ENCODE measurements at regions not wholly inside any gene's neighbourhood (a gene's known extent, or its start where the extent isn't known, plus 50 kb on each side); places are given as distances from the start of the nearest gene placed in this dataset.

DNA sequence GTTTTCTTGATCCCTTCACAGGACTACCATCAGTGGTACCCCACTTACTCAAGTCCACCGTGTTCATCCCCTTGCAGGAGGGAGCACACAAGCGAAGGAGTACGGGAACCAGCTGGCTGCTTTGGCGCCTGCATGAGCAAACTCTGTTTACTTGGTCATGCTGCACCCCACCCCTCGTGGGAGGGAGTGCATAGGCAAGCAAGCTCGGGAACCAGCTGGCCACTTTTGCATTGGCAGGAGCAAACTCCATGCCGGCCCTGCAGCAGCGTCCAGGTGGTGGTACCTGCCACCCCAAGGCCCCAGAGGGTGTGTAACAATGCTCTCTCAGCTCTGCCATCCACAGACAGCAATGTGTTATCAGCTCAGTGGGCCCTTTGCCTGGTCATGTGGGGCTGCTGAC is 737.8 kb downstream of the FAM181B start:
- Mint-ChIP-seq H3K9me3 (no peaks in the 10 kb centered on the region), H3K4me1 (ENCODE audit: low read depth) (no peaks in the 10 kb centered on the region), H3K4me3 (no peak overlapping the region), H3K27me3 (no peaks in the 10 kb centered on the region), H3K27ac (no peak overlapping the region), H3K36me3 (ENCODE audit: low read depth) (no peaks in the 10 kb centered on the region)
- ChIA-PET CTCF (no interaction called here), POLR2A (no interaction called here)
- ATAC-seq: no peak
- TF ChIP-seq, protein P1, sequence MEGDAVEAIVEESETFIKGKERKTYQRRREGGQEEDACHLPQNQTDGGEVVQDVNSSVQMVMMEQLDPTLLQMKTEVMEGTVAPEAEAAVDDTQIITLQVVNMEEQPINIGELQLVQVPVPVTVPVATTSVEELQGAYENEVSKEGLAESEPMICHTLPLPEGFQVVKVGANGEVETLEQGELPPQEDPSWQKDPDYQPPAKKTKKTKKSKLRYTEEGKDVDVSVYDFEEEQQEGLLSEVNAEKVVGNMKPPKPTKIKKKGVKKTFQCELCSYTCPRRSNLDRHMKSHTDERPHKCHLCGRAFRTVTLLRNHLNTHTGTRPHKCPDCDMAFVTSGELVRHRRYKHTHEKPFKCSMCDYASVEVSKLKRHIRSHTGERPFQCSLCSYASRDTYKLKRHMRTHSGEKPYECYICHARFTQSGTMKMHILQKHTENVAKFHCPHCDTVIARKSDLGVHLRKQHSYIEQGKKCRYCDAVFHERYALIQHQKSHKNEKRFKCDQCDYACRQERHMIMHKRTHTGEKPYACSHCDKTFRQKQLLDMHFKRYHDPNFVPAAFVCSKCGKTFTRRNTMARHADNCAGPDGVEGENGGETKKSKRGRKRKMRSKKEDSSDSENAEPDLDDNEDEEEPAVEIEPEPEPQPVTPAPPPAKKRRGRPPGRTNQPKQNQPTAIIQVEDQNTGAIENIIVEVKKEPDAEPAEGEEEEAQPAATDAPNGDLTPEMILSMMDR (IDR thresholded peaks at IDR 0.05): no peak
- no peak for DNase-seq
- intact Hi-C loops (cut with micrococcal nuclease): no loop called here

DNA sequence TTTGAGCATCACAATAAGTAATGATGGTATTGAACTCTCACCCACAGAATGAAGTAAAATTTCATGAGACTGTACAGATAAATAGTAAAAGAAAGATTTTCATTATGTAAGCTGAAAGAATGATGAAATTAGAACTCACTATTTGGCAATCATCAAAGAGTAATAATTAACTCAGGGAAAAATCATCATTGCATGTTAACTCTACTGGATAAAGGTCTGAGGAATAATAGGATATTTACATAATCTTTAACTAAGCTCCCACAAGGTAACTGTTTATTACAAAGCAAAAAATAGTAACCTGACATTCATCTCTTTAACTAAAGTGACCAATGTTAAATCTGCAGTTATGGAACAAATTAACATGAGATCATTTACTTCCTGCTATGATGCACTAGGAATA is 739.9 kb downstream of the FAM181B start:
- no peak for DNase-seq
- no peaks in the 10 kb centered on the region for H3K9me3 Mint-ChIP-seq
- H3K4me3 Mint-ChIP-seq: no peak overlapping the region
- no peak for ATAC-seq
- H3K36me3 Mint-ChIP-seq (ENCODE audit: low read depth): no peaks in the 10 kb centered on the region
- H3K4me1 Mint-ChIP-seq (ENCODE audit: low read depth): no peaks in the 10 kb centered on the region
- no peaks in the 10 kb centered on the region for H3K27me3 Mint-ChIP-seq
- TF ChIP-seq, protein P1 (IDR thresholded peaks at IDR 0.05): no peak
- ChIA-PET CTCF (no interaction called here), POLR2A (no interaction called here)
- H3K27ac Mint-ChIP-seq: no peak overlapping the region
- intact Hi-C loops (cut with micrococcal nuclease): no loop called here

DNA sequence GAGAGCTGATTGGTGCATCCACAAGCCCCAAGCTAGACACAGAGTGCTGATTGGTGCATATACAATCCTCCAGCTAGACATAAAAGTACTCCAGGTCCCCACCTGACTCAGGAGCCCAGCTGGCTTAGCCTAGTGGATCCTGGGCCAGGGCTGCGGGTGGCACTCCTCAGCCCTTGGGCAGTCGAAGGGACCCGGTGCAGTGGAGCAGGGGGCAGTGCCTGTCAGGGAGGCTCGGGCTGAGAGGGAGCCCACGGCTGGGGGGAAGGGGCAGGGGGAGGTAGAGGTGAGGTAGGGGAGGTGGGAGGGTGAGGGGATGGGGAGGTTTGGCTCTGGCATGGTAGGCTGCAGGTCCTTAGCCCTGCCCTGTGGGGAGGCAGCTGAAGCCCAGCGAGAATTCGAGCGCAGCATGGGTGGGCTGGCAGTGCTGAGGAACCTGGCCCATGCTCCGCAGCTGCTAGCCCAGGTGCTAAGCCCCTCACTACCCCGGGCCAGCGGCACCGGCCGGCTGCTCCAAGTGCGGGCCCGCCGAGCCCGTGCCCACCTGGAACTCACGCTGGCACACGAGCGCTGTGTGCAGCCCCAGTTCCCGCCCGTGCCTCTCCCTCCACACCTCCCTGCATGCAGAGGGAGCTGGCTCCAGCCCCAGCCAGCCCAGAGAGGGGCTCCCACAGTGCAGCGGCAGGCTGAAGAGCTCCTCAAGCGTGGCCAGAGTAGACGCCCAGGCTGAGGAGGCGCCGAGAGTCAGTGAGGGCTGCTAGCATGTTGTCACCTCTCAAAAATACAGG is 742.8 kb downstream of the FAM181B start:
- TF ChIP-seq, protein P1 (IDR thresholded peaks at IDR 0.05): no peak
- no peak overlapping the region for H3K27ac Mint-ChIP-seq

DNA sequence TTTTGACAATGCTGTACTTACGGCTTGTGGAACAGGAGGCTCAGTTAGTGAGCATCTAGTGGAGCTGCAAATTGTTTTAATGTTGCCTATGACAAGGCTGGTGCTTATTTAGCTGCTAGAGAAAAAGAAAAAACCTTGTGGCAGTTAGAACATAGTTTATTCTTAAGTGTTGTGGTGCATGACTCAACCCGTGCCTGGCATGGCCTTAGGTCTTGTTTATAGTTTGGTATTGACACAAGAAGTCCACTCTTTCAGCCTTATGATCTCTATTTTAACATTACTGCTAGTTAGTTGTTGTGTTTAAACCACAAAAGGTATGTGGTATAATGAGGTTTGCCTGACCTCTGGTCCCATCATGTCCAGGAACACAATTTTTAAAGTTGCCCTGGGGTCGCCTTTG is 744.6 kb downstream of the FAM181B start:
- Mint-ChIP-seq H3K9me3 (peaks cover 7% of the 10 kb centered on the region), H3K36me3 (ENCODE audit: low read depth) (peaks cover 4% of the 10 kb centered on the region), H3K27ac (no peak overlapping the region), H3K4me3 (no peak overlapping the region), H3K4me1 (ENCODE audit: low read depth) (no peaks in the 10 kb centered on the region), H3K27me3 (no peaks in the 10 kb centered on the region)
- no peak for DNase-seq
- TF ChIP-seq, protein P1 (IDR thresholded peaks at IDR 0.05): no peak
- no peak for ATAC-seq
- CTCF ChIA-PET: no interaction called here
- POLR2A ChIA-PET: no interaction called here
- intact Hi-C loops (cut with micrococcal nuclease): no loop called here

More for the DNA sequence above, 742.8 kb downstream of the FAM181B start:
- no peak overlapping the region for H3K4me3 Mint-ChIP-seq
- POLR2A ChIA-PET: no interaction called here
- H3K27me3 Mint-ChIP-seq: no peaks in the 10 kb centered on the region
- intact Hi-C loops (cut with micrococcal nuclease): no loop called here
- no peaks in the 10 kb centered on the region for H3K4me1 Mint-ChIP-seq (ENCODE audit: low read depth)
- H3K9me3 Mint-ChIP-seq: no peaks in the 10 kb centered on the region
- ATAC-seq (no peak), DNase-seq (no peak)
- CTCF ChIA-PET: no interaction called here
- H3K36me3 Mint-ChIP-seq (ENCODE audit: low read depth): no peaks in the 10 kb centered on the region

DNA sequence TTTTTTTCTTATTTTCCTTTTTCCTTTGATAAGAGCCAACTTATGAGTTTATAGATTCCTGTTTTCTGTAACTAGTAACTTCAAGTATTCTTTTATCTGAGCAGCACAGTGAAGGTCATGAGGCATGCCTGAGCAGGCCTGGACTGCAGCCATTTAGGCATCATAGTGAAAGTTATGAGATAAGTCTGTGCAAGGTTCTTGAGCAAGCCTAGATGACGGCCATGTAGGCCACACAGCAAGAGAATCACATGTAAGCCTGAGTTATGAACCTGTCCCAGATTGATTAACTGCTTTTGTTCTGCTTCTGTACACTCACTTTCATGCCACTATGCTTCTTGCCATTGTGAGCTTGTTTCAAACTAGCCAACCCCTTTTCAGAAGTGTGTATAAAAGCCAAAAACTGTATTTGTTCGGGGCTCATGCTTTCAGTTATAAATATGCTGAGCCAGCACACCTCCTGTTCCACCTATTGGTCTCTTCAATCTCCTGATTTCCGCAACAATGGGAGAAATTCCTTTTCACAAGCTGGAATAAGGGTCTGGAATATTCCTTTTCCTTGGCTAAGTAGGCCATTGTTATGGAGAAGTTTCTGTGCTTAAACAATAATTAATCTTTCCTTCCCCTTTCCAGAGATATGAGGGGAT is 745.7 kb downstream of the FAM181B start:
- Mint-ChIP-seq H3K36me3 (ENCODE audit: low read depth) (peaks cover 4% of the 10 kb centered on the region), H3K4me3 (no peak overlapping the region), H3K27me3 (no peaks in the 10 kb centered on the region), H3K4me1 (ENCODE audit: low read depth) (no peaks in the 10 kb centered on the region), H3K9me3 (peaks cover 7% of the 10 kb centered on the region), H3K27ac (no peak overlapping the region)
- POLR2A ChIA-PET: no interaction called here
- intact Hi-C loops (cut with micrococcal nuclease): no loop called here
- TF ChIP-seq, protein P1 (IDR thresholded peaks at IDR 0.05): no peak
- CTCF ChIA-PET: interaction anchor here (0.6 kb wide), 1 partner anchor 46 kb away, joined by 3 read pairs; no protein-coding TSS in a partner anchor
- ATAC-seq (no peak), DNase-seq (no peak)
